ENCODE measurements at regions not wholly inside any gene's neighbourhood (a gene's known extent, or its start where the extent isn't known, plus 50 kb on each side); places are given as distances from the start of the nearest gene placed in this dataset.

DNA sequence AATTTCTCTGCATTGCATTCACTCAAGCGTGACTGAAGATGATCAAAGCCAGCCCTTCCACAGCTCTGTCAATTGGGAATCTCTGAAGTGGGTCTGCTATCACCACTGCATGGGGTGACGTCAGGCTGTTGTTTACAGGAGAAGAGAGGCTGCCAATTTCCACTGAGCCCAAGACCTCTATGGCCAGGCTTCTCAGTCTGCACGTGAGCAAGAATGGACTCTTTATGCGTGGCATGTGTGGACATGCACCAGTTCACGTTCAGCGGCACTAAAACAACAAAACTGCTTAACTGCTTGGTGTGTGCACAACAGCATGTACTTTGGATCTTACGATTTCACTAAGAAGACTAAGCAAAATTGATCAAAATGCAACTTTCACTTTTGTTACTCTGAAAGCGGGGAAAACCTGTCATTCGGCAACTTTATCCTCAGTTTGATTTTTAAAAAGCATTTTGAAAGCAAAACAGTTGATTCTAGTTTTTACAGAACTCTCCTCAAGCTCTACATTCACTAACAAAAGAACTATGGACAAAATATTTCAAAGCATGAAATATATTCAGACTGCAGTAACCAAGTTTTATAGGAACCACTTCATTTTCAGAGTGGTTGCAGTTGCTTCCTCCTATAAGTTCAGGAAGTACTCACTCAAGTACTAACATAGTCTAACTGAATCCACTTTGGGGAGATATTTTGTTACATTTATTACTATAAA is 77.0 kb upstream of the SERTAD2 start (continued):
- TF ChIP-seq HNF1A (IDR thresholded peaks at IDR 0.05; ENCODE audit: low read depth) (no peak), HNF1A (CRISPR knock-in tag; IDR thresholded peaks at IDR 0.05; ENCODE audit: borderline replicate concordance) (peak; percentile 64; the same call in 1 of the 2 replicates), ZNF263 (CRISPR knock-in tag; IDR thresholded peaks at IDR 0.05) (no peak), ZSCAN12 (CRISPR knock-in tag; IDR thresholded peaks at IDR 0.05) (0 out of 2 replicates have a peak, but pooled peaks have one; percentile 45), ZNF383 (CRISPR knock-in tag; IDR thresholded peaks at IDR 0.05; ENCODE audit: borderline replicate concordance) (peak; percentile 55; the same call in 1 of the 2 replicates), HDAC1 (CRISPR knock-in tag; IDR thresholded peaks at IDR 0.05) (peak; percentile 94), KLF13 (CRISPR knock-in tag; IDR thresholded peaks at IDR 0.05) (no peak), NR3C1 (CRISPR knock-in tag; IDR thresholded peaks at IDR 0.05) (no peak), NFE2L1 (CRISPR knock-in tag; IDR thresholded peaks at IDR 0.05; ENCODE audit: borderline replicate concordance) (no peak), TERF1 (CRISPR knock-in tag; IDR thresholded peaks at IDR 0.05) (no peak), ZNF446 (CRISPR knock-in tag; IDR thresholded peaks at IDR 0.05) (no peak), DZIP1 (CRISPR knock-in tag; IDR thresholded peaks at IDR 0.05) (no peak), ZBTB26 (CRISPR knock-in tag; IDR thresholded peaks at IDR 0.05; ENCODE audit: borderline replicate concordance) (0 out of 2 replicates have a peak, but pooled peaks have one; percentile 76), KDM4B (CRISPR knock-in tag; IDR thresholded peaks at IDR 0.05) (peak; percentile 58; the same call in 1 of the 2 replicates), HNF4A (CRISPR knock-in tag; IDR thresholded peaks at IDR 0.05) (peak; percentile 93), GTF2F1 (IDR thresholded peaks at IDR 0.05; ENCODE audit: low read length) (no peak), PHB2 (IDR thresholded peaks at IDR 0.05; ENCODE audit: partially characterized antibody) (no peak), TSC22D2 (CRISPR knock-in tag; IDR thresholded peaks at IDR 0.05; ENCODE audit: borderline replicate concordance) (0 out of 2 replicates have a peak, but pooled peaks have one; percentile 61)
- TF ChIP-seq, protein P1, sequence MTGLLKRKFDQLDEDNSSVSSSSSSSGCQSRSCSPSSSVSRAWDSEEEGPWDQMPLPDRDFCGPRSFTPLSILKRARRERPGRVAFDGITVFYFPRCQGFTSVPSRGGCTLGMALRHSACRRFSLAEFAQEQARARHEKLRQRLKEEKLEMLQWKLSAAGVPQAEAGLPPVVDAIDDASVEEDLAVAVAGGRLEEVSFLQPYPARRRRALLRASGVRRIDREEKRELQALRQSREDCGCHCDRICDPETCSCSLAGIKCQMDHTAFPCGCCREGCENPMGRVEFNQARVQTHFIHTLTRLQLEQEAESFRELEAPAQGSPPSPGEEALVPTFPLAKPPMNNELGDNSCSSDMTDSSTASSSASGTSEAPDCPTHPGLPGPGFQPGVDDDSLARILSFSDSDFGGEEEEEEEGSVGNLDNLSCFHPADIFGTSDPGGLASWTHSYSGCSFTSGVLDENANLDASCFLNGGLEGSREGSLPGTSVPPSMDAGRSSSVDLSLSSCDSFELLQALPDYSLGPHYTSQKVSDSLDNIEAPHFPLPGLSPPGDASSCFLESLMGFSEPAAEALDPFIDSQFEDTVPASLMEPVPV (CRISPR knock-in tag; IDR thresholded peaks at IDR 0.05) = peak; percentile 57; the same call in 1 of the 2 replicates

All from HepG2 (cell line).